NCI-H146 (cell line): ENCODE measurements at regions not wholly inside any gene's neighbourhood (a gene's known extent, or its start where the extent isn't known, plus 50 kb on each side); places are given as distances from the start of the nearest gene placed in this dataset.

Experiments
- DNase-seq: peaks from one replicate; lab custom pipeline; 2025; lab: John Stamatoyannopoulos, UW

GRCh38 chr7:17176371-17177032 lies 122.0 kb upstream of the AHR start:
- no peak for DNase-seq

- no peak for DNase-seq
These were observed 119.9 kb upstream of the AHR start for GRCh38 chr7:17178545-17178944.

GRCh38 chr7:17181482-17181881 lies 117.0 kb upstream of the AHR start:
- DNase-seq = no peak

- DNase-seq = no peak
These were observed 114.7 kb upstream of the AHR start for GRCh38 chr7:17183630-17184328.

- DNase-seq = no peak
These were observed 113.4 kb upstream of the AHR start for GRCh38 chr7:17184805-17185689.

- DNase-seq = no peak
These were observed 112.8 kb upstream of the AHR start for GRCh38 chr7:17185690-17186070.

GRCh38 chr7:17186745-17187530 lies 111.5 kb upstream of the AHR start:
- no peak for DNase-seq

- DNase-seq = no peak
These were observed 103.8 kb upstream of the AHR start for GRCh38 chr7:17194656-17195055.

- no peak for DNase-seq
These were observed 102.9 kb upstream of the AHR start for GRCh38 chr7:17195576-17195975.

GRCh38 chr7:17205910-17206309 lies 92.5 kb upstream of the AHR start:
- DNase-seq = no peak

- DNase-seq = peak; percentile 49
These were observed 92.0 kb upstream of the AHR start for GRCh38 chr7:17206349-17206905.

GRCh38 chr7:17207220-17207619 lies 91.2 kb upstream of the AHR start:
- DNase-seq = no peak

GRCh38 chr7:17209101-17209500 lies 89.4 kb upstream of the AHR start:
- no peak for DNase-seq

- no peak for DNase-seq
These were observed 87.1 kb upstream of the AHR start for GRCh38 chr7:17211307-17211836.

- no peak for DNase-seq
These were observed 86.3 kb upstream of the AHR start for GRCh38 chr7:17212188-17212587.

GRCh38 chr7:17227766-17228490 lies 70.5 kb upstream of the AHR start:
- DNase-seq = no peak

- DNase-seq = no peak
These were observed 69.2 kb upstream of the AHR start for GRCh38 chr7:17229228-17229627.

- DNase-seq = no peak
These were observed 68.2 kb upstream of the AHR start for GRCh38 chr7:17230099-17230807.

- DNase-seq = no peak
These were observed 64.8 kb upstream of the AHR start for GRCh38 chr7:17233603-17234002.

GRCh38 chr7:17234030-17234397 lies 64.4 kb upstream of the AHR start:
- no peak for DNase-seq
